ENCODE measurements at regions not wholly inside any gene's neighbourhood (a gene's known extent, or its start where the extent isn't known, plus 50 kb on each side); places are given as distances from the start of the nearest gene placed in this dataset.

GRCh38 chr7:42314696-42315095 is 77.7 kb upstream of the GLI3 start:
- DNase-seq (no peak), ATAC-seq (no peak)
- intact Hi-C loops (cut with micrococcal nuclease), result no loop called here

- no peak for DNase-seq
- intact Hi-C loops (cut with micrococcal nuclease), result no loop called here
- ATAC-seq, result no peak
Observed at GRCh38 chr7:42311195-42311594, 74.2 kb upstream of the GLI3 start.

GRCh38 chr7:42292991-42293521 is 56.0 kb upstream of the GLI3 start:
- ATAC-seq, result no peak
- intact Hi-C loops (cut with micrococcal nuclease), result no loop called here
- no peak for DNase-seq

- ATAC-seq (no peak), DNase-seq (no peak)
- intact Hi-C loops (cut with micrococcal nuclease), result no loop called here
Observed at GRCh38 chr7:42289473-42289872, 52.5 kb upstream of the GLI3 start.

All from left ventricle myocardium superior (tissue), 1 donor.